HEK293T (cell line): ENCODE measurements at regions not wholly inside any gene's neighbourhood (a gene's known extent, or its start where the extent isn't known, plus 50 kb on each side); places are given as distances from the start of the nearest gene placed in this dataset.

Source experiments
- ARNT ChIP-seq: fragments of 450-650 bp; IDR thresholded peaks from 2 replicates; pipeline ENCODE4 v1.6.1; 2017; ENCODE audit warnings: mild to moderate bottlenecking
- BHLHE40 ChIP-seq: fragments of 450-650 bp; IDR thresholded peaks from 2 replicates; pipeline ENCODE4 v1.6.1; 2016; ENCODE audit warnings: mild to moderate bottlenecking, moderate library complexity, borderline replicate concordance
- FOXA1 ChIP-seq: fragments of 450-650 bp; IDR thresholded peaks from 2 replicates; pipeline ENCODE4 v1.6.1; 2016; ENCODE audit warnings: mild to moderate bottlenecking
- FOXK2 ChIP-seq: fragments of 450-650 bp; IDR thresholded peaks from 2 replicates; pipeline ENCODE4 v1.6.1; 2016; ENCODE audit warnings: mild to moderate bottlenecking
- FOXM1 ChIP-seq: fragments of 450-650 bp; IDR thresholded peaks from 2 replicates; pipeline ENCODE4 v1.6.1; 2017; ENCODE audit warnings: mild to moderate bottlenecking, borderline replicate concordance
- HDGF ChIP-seq: fragments of 450-650 bp; IDR thresholded peaks from 2 replicates; pipeline ENCODE4 v1.6.1; 2017; ENCODE audit warnings: antibody characterized with exemption, borderline replicate concordance
- L3MBTL2 ChIP-seq: fragments of 450-650 bp; conservative IDR thresholded peaks from 2 replicates; pipeline ENCODE4 v1.6.1; 2016; ENCODE audit warnings: mild to moderate bottlenecking
- LEF1 ChIP-seq: fragments of 450-650 bp; IDR thresholded peaks from 2 replicates; pipeline ENCODE4 v1.6.1; 2017; ENCODE audit warnings: mild to moderate bottlenecking, borderline replicate concordance
- NFRKB ChIP-seq: fragments of 450-650 bp; IDR thresholded peaks from 2 replicates; pipeline ENCODE4 v1.6.1; 2016; ENCODE audit warnings: mild to moderate bottlenecking, moderate library complexity
- PKNOX1 ChIP-seq: fragments of 450-650 bp; IDR thresholded peaks from 2 replicates; pipeline ENCODE4 v1.6.1; 2016
- SP1 ChIP-seq: fragments of 450-650 bp; IDR thresholded peaks from 2 replicates; pipeline ENCODE4 v1.6.1; 2017
- SUZ12 ChIP-seq: fragments of 450-650 bp; IDR thresholded peaks from 2 replicates; pipeline ENCODE4 v1.6.1; 2016; ENCODE audit warnings: mild to moderate bottlenecking
- TARDBP ChIP-seq: fragments of 450-650 bp; IDR thresholded peaks from 2 replicates; pipeline ENCODE4 v1.6.1; 2016
- ZNF384 ChIP-seq: fragments of 450-650 bp; IDR thresholded peaks from 2 replicates; pipeline ENCODE4 v1.6.1; 2016

- TF ChIP-seq SP1 = no peak
- TF ChIP-seq SUZ12 = no peak
- no peak for TF ChIP-seq BHLHE40
- no peak for TF ChIP-seq FOXM1
- no peak for TF ChIP-seq PKNOX1
- TF ChIP-seq FOXA1 = no peak
- TF ChIP-seq HDGF = no peak
- TF ChIP-seq LEF1 = no peak
- no peak for TF ChIP-seq ZNF384
- no peak for TF ChIP-seq ARNT
- no peak for TF ChIP-seq FOXK2
- no peak for TF ChIP-seq L3MBTL2
- no peak for TF ChIP-seq TARDBP
- TF ChIP-seq NFRKB = no peak
Observed at GRCh38 chr15:94580211-94580885, 349.0 kb downstream of the MCTP2 start.
